SK-N-SH treated with all-trans-retinoic acid at 6 μM for 48 hours (cell line): ENCODE measurements at regions not wholly inside any gene's neighbourhood (a gene's known extent, or its start where the extent isn't known, plus 50 kb on each side); places are given as distances from the start of the nearest gene placed in this dataset.

Experiments used
- ATAC-seq: fragments of 200-7000 bp; cut with Tn5 transposase; 3 replicates; pipeline ENCODE4 v1.9.1; 2020; ENCODE audit warnings: mild to moderate bottlenecking, moderate library complexity
- ARNTL ChIP-seq: fragments of 450-650 bp; formaldehyde crosslinking; IDR thresholded peaks from 2 replicates; pipeline ENCODE4 v1.5.0; 2020; ENCODE audit warnings: low read depth, mild to moderate bottlenecking, moderate library complexity, borderline replicate concordance
- BACH2 ChIP-seq: fragments of 250-450 bp; sonication (Bioruptor Pico); IDR thresholded peaks from 2 replicates; pipeline ENCODE4 v1.9.0; 2021; ENCODE audit warnings: mild to moderate bottlenecking, borderline replicate concordance
- CREB5 ChIP-seq: fragments of 250-450 bp; sonication (Bioruptor Pico); IDR thresholded peaks from 2 replicates; pipeline ENCODE4 v1.5.1; 2020; ENCODE audit warnings: low read depth, mild to moderate bottlenecking, moderate library complexity
- CSDC2 ChIP-seq: fragments of 250-450 bp; sonication (Bioruptor Pico); IDR thresholded peaks from 2 replicates; pipeline ENCODE4 v1.5.0; 2020; ENCODE audit warnings: mild to moderate bottlenecking, moderate library complexity
- CSRNP3 ChIP-seq: fragments of 250-450 bp; sonication (Bioruptor Pico); IDR thresholded peaks from 2 replicates; pipeline ENCODE4 v1.5.1; 2021; ENCODE audit warnings: mild to moderate bottlenecking, moderate library complexity
- GLIS3 ChIP-seq: fragments of 250-450 bp; sonication (Bioruptor Pico); IDR thresholded peaks from 2 replicates; pipeline ENCODE4 v1.5.0; 2020; ENCODE audit warnings: mild to moderate bottlenecking, moderate library complexity
- ISL1 ChIP-seq: fragments of 250-450 bp; sonication (Bioruptor Pico); IDR thresholded peaks from 2 replicates; pipeline ENCODE4 v2.1.2; 2022; ENCODE audit warnings: mild to moderate bottlenecking, moderate library complexity
- OSR1 ChIP-seq: fragments of 250-450 bp; sonication (Bioruptor Pico); IDR thresholded peaks from 2 replicates; pipeline ENCODE4 v1.8.0; 2022; ENCODE audit warnings: moderate library complexity, mild to moderate bottlenecking, inconsistent platforms
- PATZ1 ChIP-seq: fragments of 250-450 bp; sonication (Bioruptor Pico); IDR thresholded peaks from 2 replicates; pipeline ENCODE4 v1.8.0; 2020; ENCODE audit warnings: mild to moderate bottlenecking, moderate library complexity, borderline replicate concordance
- POU6F1 ChIP-seq: fragments of 250-450 bp; sonication (Bioruptor Pico); IDR thresholded peaks from 2 replicates; pipeline ENCODE4 v1.8.0; 2021; ENCODE audit warnings: low read depth, mild to moderate bottlenecking, moderate library complexity, borderline replicate concordance
- PPARA ChIP-seq: fragments of 250-450 bp; sonication (Bioruptor Pico); IDR thresholded peaks from 2 replicates; pipeline ENCODE4 v1.5.0; 2020; ENCODE audit warnings: mild to moderate bottlenecking, borderline replicate concordance
- RARB ChIP-seq: fragments of 250-450 bp; sonication (Bioruptor Pico); IDR thresholded peaks from 2 replicates; pipeline ENCODE4 v1.8.0; 2021; ENCODE audit warnings: mild to moderate bottlenecking, moderate library complexity
- SNAI2 ChIP-seq: fragments of 250-450 bp; sonication (Bioruptor Pico); IDR thresholded peaks from 2 replicates; pipeline ENCODE4 v1.5.0; 2020; ENCODE audit warnings: mild to moderate bottlenecking, moderate library complexity
- TCF4 ChIP-seq: fragments of 250-450 bp; sonication (Bioruptor Pico); IDR thresholded peaks from 2 replicates; pipeline ENCODE4 v1.8.0; 2021; ENCODE audit warnings: mild to moderate bottlenecking, moderate library complexity, borderline replicate concordance
- TOX ChIP-seq: fragments of 250-450 bp; sonication (Bioruptor Pico); IDR thresholded peaks from 2 replicates; pipeline ENCODE4 v1.8.0; 2021; ENCODE audit warnings: mild to moderate bottlenecking, moderate library complexity, borderline replicate concordance
- TSHZ2 ChIP-seq: fragments of 250-450 bp; sonication (Bioruptor Pico); IDR thresholded peaks from 2 replicates; pipeline ENCODE4 v1.5.0; 2020; ENCODE audit warnings: mild to moderate bottlenecking, moderate library complexity
- ZC3H10 ChIP-seq: fragments of 250-450 bp; sonication (Bioruptor Pico); IDR thresholded peaks from 2 replicates; pipeline ENCODE4 v1.5.1; 2021; ENCODE audit warnings: mild to moderate bottlenecking, moderate library complexity
- ZFP3 ChIP-seq: fragments of 250-450 bp; sonication (Bioruptor Pico); IDR thresholded peaks from 2 replicates; pipeline ENCODE4 v1.5.0; 2020; ENCODE audit warnings: mild to moderate bottlenecking, moderate library complexity
- ZNF565 ChIP-seq: fragments of 450-650 bp; formaldehyde crosslinking; conservative IDR thresholded peaks from 2 replicates; pipeline ENCODE4 v1.5.0; 2020; ENCODE audit warnings: low read depth, mild to moderate bottlenecking, moderate library complexity
- ZNF70 ChIP-seq: fragments of 450-650 bp; formaldehyde crosslinking; IDR thresholded peaks from 2 replicates; pipeline ENCODE4 v1.5.0; 2020; ENCODE audit warnings: mild to moderate bottlenecking, moderate library complexity
- ZNF8 ChIP-seq: fragments of 450-650 bp; formaldehyde crosslinking; IDR thresholded peaks from 2 replicates; pipeline ENCODE4 v1.5.0; 2020; ENCODE audit warnings: mild to moderate bottlenecking, moderate library complexity

GRCh38 chr10:3856593-3856992, 71.6 kb upstream of the KLF6 start:
- ATAC-seq: no peak
- no peak for TF ChIP-seq ZNF565
- TF ChIP-seq BACH2: no peak
- no peak for TF ChIP-seq ZFP3 (CRISPR knock-in tag)
- TF ChIP-seq GLIS3 (CRISPR knock-in tag): no peak
- no peak for TF ChIP-seq TCF4 (CRISPR knock-in tag)
- TF ChIP-seq POU6F1: no peak
- no peak for TF ChIP-seq ARNTL (CRISPR knock-in tag)
- TF ChIP-seq SNAI2 (CRISPR knock-in tag): no peak
- no peak for TF ChIP-seq RARB
- no peak for TF ChIP-seq CSDC2 (CRISPR knock-in tag)
- TF ChIP-seq CREB5 (CRISPR knock-in tag): no peak
- no peak for TF ChIP-seq TOX (CRISPR knock-in tag)
- no peak for TF ChIP-seq ZNF8 (CRISPR knock-in tag)
- TF ChIP-seq PPARA (CRISPR knock-in tag): no peak
- TF ChIP-seq TSHZ2 (CRISPR knock-in tag): no peak
- no peak for TF ChIP-seq ZNF70 (CRISPR knock-in tag)
- TF ChIP-seq CSRNP3 (CRISPR knock-in tag): no peak
- no peak for TF ChIP-seq OSR1 (CRISPR knock-in tag)
- no peak for TF ChIP-seq PATZ1 (CRISPR knock-in tag)
- no peak for TF ChIP-seq ISL1 (CRISPR knock-in tag)

GRCh38 chr10:3853547-3854303, 68.7 kb upstream of the KLF6 start:
- TF ChIP-seq ISL1 (CRISPR knock-in tag) (no peak), RARB (no peak), CSRNP3 (CRISPR knock-in tag) (no peak), ZC3H10 (CRISPR knock-in tag) (no peak), SNAI2 (CRISPR knock-in tag) (no peak), TSHZ2 (CRISPR knock-in tag) (no peak), OSR1 (CRISPR knock-in tag) (no peak)
- no peak for ATAC-seq
